CD8-positive, alpha-beta memory T cell (primary cell): ENCODE measurements at regions not wholly inside any gene's neighbourhood (a gene's known extent, or its start where the extent isn't known, plus 50 kb on each side); places are given as distances from the start of the nearest gene placed in this dataset.

Experiments
- CTCF ChIA-PET: fragments of 350-600 bp; sonication (Branson Sonifier 250); formaldehyde crosslinking; loops from one replicate; lab custom pipeline; 2021; ENCODE audit warnings: antibody characterized with exemption; lab: Charles Lee
- POLR2A ChIA-PET: fragments of 350-600 bp; sonication (Branson Sonifier 250); formaldehyde crosslinking; loops from one replicate; lab custom pipeline; 2021; ENCODE audit warnings: antibody characterized with exemption; lab: Charles Lee
- DNase-seq, 5 donors: peaks; one replicate each; pipeline versions ENCODE4 v3.0.0 to v3.0.0-alpha.2; 2020 to 2022; ENCODE audit warnings: mixed read lengths in 1 of 5
- H3K27ac ChIP-seq: one replicate; pipeline ENCODE4 v1.7.0; 2013; ENCODE audit warnings: low read depth, mild to moderate bottlenecking, low read length, moderate library complexity
- H3K27me3 ChIP-seq: 2 replicates; pipeline ENCODE4 v1.7.0; 2013; ENCODE audit warnings: low read length, mild to moderate bottlenecking; ENCODE audit not compliant: insufficient read depth, poor library complexity, severe bottlenecking
- H3K36me3 ChIP-seq: 2 replicates; pipeline ENCODE4 v1.7.0; 2013; ENCODE audit warnings: mild to moderate bottlenecking, low read length, moderate library complexity; ENCODE audit not compliant: insufficient read depth
- H3K4me1 ChIP-seq: 2 replicates; pipeline ENCODE4 v1.7.0; 2013; ENCODE audit warnings: mild to moderate bottlenecking, low read length, moderate library complexity; ENCODE audit not compliant: insufficient read depth
- H3K4me3 ChIP-seq: 2 replicates; pipeline ENCODE4 v1.7.0; 2013; ENCODE audit warnings: mild to moderate bottlenecking, low read length
- H3K9me3 ChIP-seq: 2 replicates; pipeline ENCODE4 v1.7.0; 2013; ENCODE audit warnings: mild to moderate bottlenecking, low read length
- H3K27ac Mint-ChIP-seq, 8 donors: one replicate each; pipeline ENCODE4 v1.8.0; 2020 to 2021; ENCODE audit warnings: mixed read lengths in 8 of 8, mild to moderate bottlenecking in 6 of 8, inconsistent platforms in 3 of 8, moderate library complexity in 3 of 8
- H3K27me3 Mint-ChIP-seq, 2 donors: one replicate each; pipeline ENCODE4 v1.8.0; 2020 to 2021; ENCODE audit warnings: mixed read lengths in 2 of 2, mild to moderate bottlenecking in 1 of 2, moderate library complexity in 1 of 2
- H3K36me3 Mint-ChIP-seq, 3 donors: one replicate each; pipeline ENCODE4 v1.8.0; 2020 to 2021; ENCODE audit warnings: mixed read lengths in 3 of 3, inconsistent platforms in 1 of 3, mild to moderate bottlenecking in 1 of 3
- H3K4me1 Mint-ChIP-seq, 3 donors: one replicate each; pipeline ENCODE4 v1.8.0; 2020 to 2021; ENCODE audit warnings: mixed read lengths in 3 of 3, inconsistent platforms in 1 of 3, mild to moderate bottlenecking in 1 of 3
- H3K4me3 Mint-ChIP-seq, 7 donors: one replicate each; pipeline ENCODE4 v1.8.0; 2020 to 2021; ENCODE audit warnings: mixed read lengths in 7 of 7, mild to moderate bottlenecking in 6 of 7, moderate library complexity in 4 of 7, inconsistent platforms in 2 of 7
- H3K9me3 Mint-ChIP-seq, 5 donors: one replicate each; pipeline ENCODE4 v1.8.0; 2020 to 2022; ENCODE audit warnings: mixed read lengths in 5 of 5, mild to moderate bottlenecking in 3 of 5, moderate library complexity in 2 of 5, inconsistent platforms in 1 of 5

DNA sequence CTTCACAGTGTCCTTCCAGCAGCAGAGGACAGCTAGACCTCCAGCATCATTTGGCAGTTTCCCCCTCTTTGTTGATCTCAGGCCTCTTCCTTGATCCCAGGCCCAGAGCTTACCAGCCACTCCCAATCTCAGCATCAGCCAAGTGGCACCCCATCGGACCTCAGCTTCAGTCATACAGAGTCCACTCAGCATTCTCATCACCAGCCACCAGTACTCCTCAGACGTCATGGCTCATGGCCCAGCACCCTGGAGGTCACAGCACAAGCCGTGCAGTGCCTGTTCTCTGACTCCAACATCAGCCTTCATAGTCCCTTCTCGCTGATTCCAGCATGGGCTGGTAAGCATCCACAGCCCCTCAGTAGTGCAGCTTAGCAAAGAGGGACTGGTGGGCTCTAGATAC lies 487.6 kb upstream of the DAB1 start:
- Mint-ChIP-seq H3K27ac (no peak overlapping the region), H3K27me3 (no peaks in the 10 kb centered on the region), H3K4me3 (no peak overlapping the region), H3K36me3 (no peaks in the 10 kb centered on the region), H3K9me3 (peaks cover 0 to 4% (median 0%) of the 10 kb centered on the region in 5 donors), H3K4me1 (no peaks in the 10 kb centered on the region)
- Histone ChIP-seq H3K9me3 (no peaks in the 10 kb centered on the region), H3K4me3 (no peak overlapping the region), H3K27me3 (no peaks in the 10 kb centered on the region), H3K36me3 (no peaks in the 10 kb centered on the region), H3K4me1 (no peaks in the 10 kb centered on the region), H3K27ac (no peak overlapping the region)
- DNase-seq = no peak
- ChIA-PET CTCF (no interaction called here), POLR2A (no interaction called here)

DNA sequence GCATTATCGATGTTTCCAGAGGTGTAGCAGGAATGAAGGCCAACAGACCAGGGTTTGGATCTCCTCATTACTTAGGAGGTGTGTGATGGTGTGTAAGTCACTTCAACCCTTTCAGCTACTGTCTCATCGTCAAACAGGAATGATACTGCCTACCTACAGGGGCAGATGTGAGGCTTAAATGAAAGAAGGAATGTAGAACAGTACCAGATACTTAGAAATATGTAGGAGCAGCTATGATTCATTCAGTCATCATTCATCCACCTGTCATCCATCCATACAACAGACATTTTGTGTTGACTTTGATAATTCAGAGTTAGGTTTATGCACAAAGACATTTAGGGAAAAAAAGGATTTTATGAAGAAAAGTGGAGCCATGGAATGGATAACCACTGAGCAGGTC lies 486.9 kb upstream of the DAB1 start:
- Histone ChIP-seq H3K27ac (no peak overlapping the region), H3K9me3 (no peaks in the 10 kb centered on the region), H3K4me1 (no peaks in the 10 kb centered on the region), H3K4me3 (no peak overlapping the region), H3K36me3 (no peaks in the 10 kb centered on the region), H3K27me3 (no peaks in the 10 kb centered on the region)
- ChIA-PET CTCF (no interaction called here), POLR2A (no interaction called here)
- DNase-seq = no peak
- Mint-ChIP-seq H3K27me3 (no peaks in the 10 kb centered on the region), H3K36me3 (no peaks in the 10 kb centered on the region), H3K4me1 (no peaks in the 10 kb centered on the region), H3K4me3 (no peak overlapping the region), H3K9me3 (peaks cover 0 to 4% (median 0%) of the 10 kb centered on the region in 5 donors), H3K27ac (no peak overlapping the region)

GRCh38 chr1:57910305-57910704 lies 486.4 kb upstream of the DAB1 start:
- Mint-ChIP-seq H3K27me3 (no peaks in the 10 kb centered on the region), H3K4me3 (no peak overlapping the region), H3K27ac (no peak overlapping the region), H3K4me1 (no peaks in the 10 kb centered on the region), H3K9me3 (peaks cover 0 to 4% (median 0%) of the 10 kb centered on the region in 5 donors), H3K36me3 (no peaks in the 10 kb centered on the region)
- POLR2A ChIA-PET = no interaction called here
- no peak overlapping the region for H3K4me3 ChIP-seq
- no peaks in the 10 kb centered on the region for H3K4me1 ChIP-seq
- H3K27ac ChIP-seq = no peak overlapping the region
- H3K36me3 ChIP-seq = no peaks in the 10 kb centered on the region
- CTCF ChIA-PET = no interaction called here
- no peak for DNase-seq
- no peaks in the 10 kb centered on the region for H3K27me3 ChIP-seq
- H3K9me3 ChIP-seq = no peaks in the 10 kb centered on the region

GRCh38 chr1:57908147-57908890 lies 484.5 kb upstream of the DAB1 start:
- no peak overlapping the region for H3K4me3 Mint-ChIP-seq
- H3K9me3 Mint-ChIP-seq = no peaks in the 10 kb centered on the region
- CTCF ChIA-PET = no interaction called here
- no peak overlapping the region for H3K4me3 ChIP-seq
- no peak for DNase-seq
- no peaks in the 10 kb centered on the region for H3K4me1 Mint-ChIP-seq
- no peak overlapping the region for H3K27ac ChIP-seq
- H3K36me3 ChIP-seq = no peaks in the 10 kb centered on the region
- no peaks in the 10 kb centered on the region for H3K36me3 Mint-ChIP-seq
- H3K4me1 ChIP-seq = no peaks in the 10 kb centered on the region
- no peak overlapping the region for H3K27ac Mint-ChIP-seq
- H3K9me3 ChIP-seq = no peaks in the 10 kb centered on the region
- no peaks in the 10 kb centered on the region for H3K27me3 Mint-ChIP-seq
- POLR2A ChIA-PET = no interaction called here
- no peaks in the 10 kb centered on the region for H3K27me3 ChIP-seq

GRCh38 chr1:57901208-57901919 lies 477.5 kb upstream of the DAB1 start:
- H3K4me1 Mint-ChIP-seq = no peaks in the 10 kb centered on the region
- no peaks in the 10 kb centered on the region for H3K36me3 Mint-ChIP-seq
- H3K27ac Mint-ChIP-seq = no peak overlapping the region
- no peak for DNase-seq
- Histone ChIP-seq H3K27ac (no peak overlapping the region), H3K4me1 (no peaks in the 10 kb centered on the region), H3K36me3 (no peaks in the 10 kb centered on the region), H3K9me3 (no peaks in the 10 kb centered on the region), H3K27me3 (no peaks in the 10 kb centered on the region), H3K4me3 (no peak overlapping the region)
- ChIA-PET CTCF (no interaction called here), POLR2A (no interaction called here)
- no peaks in the 10 kb centered on the region for H3K27me3 Mint-ChIP-seq
- H3K4me3 Mint-ChIP-seq = no peak overlapping the region
- peaks cover 0 to 6% (median 0%) of the 10 kb centered on the region in 5 donors for H3K9me3 Mint-ChIP-seq

- Mint-ChIP-seq H3K27me3 (peaks cover 2 to 4% of the 10 kb centered on the region in 2 donors), H3K4me1 (no peaks in the 10 kb centered on the region), H3K9me3 (peaks cover 0 to 6% (median 0%) of the 10 kb centered on the region in 5 donors), H3K27ac (no peak overlapping the region), H3K4me3 (no peak overlapping the region), H3K36me3 (no peaks in the 10 kb centered on the region)
- H3K27ac ChIP-seq = no peak overlapping the region
- no peak overlapping the region for H3K4me3 ChIP-seq
- ChIA-PET POLR2A (no interaction called here), CTCF (no interaction called here)
- no peak for DNase-seq
- H3K4me1 ChIP-seq = no peaks in the 10 kb centered on the region
- no peaks in the 10 kb centered on the region for H3K36me3 ChIP-seq
- no peaks in the 10 kb centered on the region for H3K9me3 ChIP-seq
- H3K27me3 ChIP-seq = no peaks in the 10 kb centered on the region
These were observed 474.7 kb upstream of the DAB1 start for GRCh38 chr1:57898531-57898930.

DNA sequence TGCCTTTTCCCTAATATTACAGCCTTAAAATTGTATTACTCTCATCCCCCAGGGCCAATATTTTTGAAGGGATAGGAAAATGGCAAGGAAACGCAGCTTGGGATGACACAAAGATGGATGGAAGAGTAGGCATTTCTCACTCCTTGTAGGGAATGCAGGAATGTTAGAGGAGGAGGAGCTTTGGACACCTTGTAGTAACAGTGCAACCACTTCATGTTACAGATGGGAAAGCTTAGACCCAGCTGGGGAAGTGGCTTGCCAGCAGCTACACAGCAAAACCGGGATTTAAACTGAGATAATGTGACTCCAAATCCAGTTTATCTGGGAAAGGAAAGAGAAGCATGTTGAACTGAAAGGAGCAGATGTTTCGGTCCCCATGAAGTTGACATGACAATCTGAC lies 473.7 kb upstream of the DAB1 start:
- peaks cover 0 to 6% (median 0%) of the 10 kb centered on the region in 5 donors for H3K9me3 Mint-ChIP-seq
- Histone ChIP-seq H3K27ac (no peak overlapping the region), H3K4me1 (no peaks in the 10 kb centered on the region), H3K36me3 (no peaks in the 10 kb centered on the region), H3K4me3 (no peak overlapping the region), H3K9me3 (no peaks in the 10 kb centered on the region), H3K27me3 (no peaks in the 10 kb centered on the region)
- H3K4me3 Mint-ChIP-seq = no peak overlapping the region
- peaks cover 2 to 4% of the 10 kb centered on the region in 2 donors for H3K27me3 Mint-ChIP-seq
- no peak for DNase-seq
- H3K27ac Mint-ChIP-seq = no peak overlapping the region
- CTCF ChIA-PET = no interaction called here
- POLR2A ChIA-PET = no interaction called here
- no peaks in the 10 kb centered on the region for H3K4me1 Mint-ChIP-seq
- H3K36me3 Mint-ChIP-seq = no peaks in the 10 kb centered on the region

GRCh38 chr1:57894315-57894714 lies 470.5 kb upstream of the DAB1 start:
- POLR2A ChIA-PET = no interaction called here
- Mint-ChIP-seq H3K9me3 (peaks cover 0 to 4% (median 0%) of the 10 kb centered on the region in 5 donors), H3K27me3 (peaks cover 4% of the 10 kb centered on the region in 2 donors), H3K4me1 (no peaks in the 10 kb centered on the region), H3K4me3 (no peak overlapping the region), H3K27ac (no peak overlapping the region), H3K36me3 (no peaks in the 10 kb centered on the region)
- no peaks in the 10 kb centered on the region for H3K4me1 ChIP-seq
- H3K27ac ChIP-seq = no peak overlapping the region
- DNase-seq = no peak
- CTCF ChIA-PET = no interaction called here
- no peaks in the 10 kb centered on the region for H3K36me3 ChIP-seq
- H3K9me3 ChIP-seq = no peaks in the 10 kb centered on the region
- no peaks in the 10 kb centered on the region for H3K27me3 ChIP-seq
- H3K4me3 ChIP-seq = no peak overlapping the region
